Stimulated activated CD4-positive, alpha-beta T cell treated with anti-CD3 and anti-CD28 coated beads, Interleukin-4, amount 100 ng/mL, for 48 hours (primary cell): ENCODE measurements at regions not wholly inside any gene's neighbourhood (a gene's known extent, or its start where the extent isn't known, plus 50 kb on each side); places are given as distances from the start of the nearest gene placed in this dataset.

Source experiments
- DNase-seq, 2 donors: peaks; one replicate each; pipeline ENCODE4 v3.0.0-alpha.2; 2020; ENCODE audit warnings: low read depth in 2 of 2

- DNase-seq = no peak
Observed at GRCh38 chr17:14947671-14948070, 317.5 kb downstream of the PMP22 start.

- DNase-seq = no peak
Observed at GRCh38 chr17:14946481-14946880, 318.6 kb downstream of the PMP22 start.

GRCh38 chr17:14942526-14943190 is 322.5 kb downstream of the PMP22 start:
- DNase-seq = no peak

- no peak for DNase-seq
Observed at GRCh38 chr17:14940938-14941265, 324.2 kb downstream of the PMP22 start.

GRCh38 chr17:14940108-14940937 is 324.8 kb downstream of the PMP22 start:
- no peak for DNase-seq

GRCh38 chr17:14935845-14936485 is 329.2 kb downstream of the PMP22 start:
- no peak for DNase-seq

GRCh38 chr17:14935139-14935841 is 329.8 kb downstream of the PMP22 start:
- DNase-seq = no peak

- DNase-seq = no peak
Observed at GRCh38 chr17:14933676-14934075, 331.4 kb downstream of the PMP22 start.

GRCh38 chr17:14926526-14927122 is 338.5 kb downstream of the PMP22 start:
- peak; percentile 18 to 30 for DNase-seq

GRCh38 chr17:14926073-14926472 is 339.1 kb downstream of the PMP22 start:
- no peak for DNase-seq

GRCh38 chr17:14925498-14925897 is 339.6 kb downstream of the PMP22 start:
- DNase-seq = no peak

GRCh38 chr17:14923981-14924380 is 341.1 kb downstream of the PMP22 start:
- DNase-seq = no peak

- DNase-seq = no peak
Observed at GRCh38 chr17:14922411-14922810, 342.7 kb downstream of the PMP22 start.

GRCh38 chr17:14921936-14922335 is 343.2 kb downstream of the PMP22 start:
- no peak for DNase-seq

- DNase-seq = no peak
Observed at GRCh38 chr17:14919631-14920213, 345.4 kb downstream of the PMP22 start.

- DNase-seq = no peak
Observed at GRCh38 chr17:14919094-14919493, 346.0 kb downstream of the PMP22 start.

- no peak for DNase-seq
Observed at GRCh38 chr17:14918540-14918939, 346.6 kb downstream of the PMP22 start.

- no peak for DNase-seq
Observed at GRCh38 chr17:14910916-14911315, 354.2 kb downstream of the PMP22 start.

- DNase-seq = no peak
Observed at GRCh38 chr17:14904386-14904785, 360.7 kb downstream of the PMP22 start.

- DNase-seq = no peak
Observed at GRCh38 chr17:14903854-14904253, 361.3 kb downstream of the PMP22 start.

GRCh38 chr17:14902803-14903202 is 362.3 kb downstream of the PMP22 start:
- DNase-seq = no peak

- DNase-seq = no peak
Observed at GRCh38 chr17:14902297-14902696, 362.8 kb downstream of the PMP22 start.
